SK-N-SH treated with all-trans-retinoic acid at 6 μM for 48 hours (cell line): ENCODE measurements at regions not wholly inside any gene's neighbourhood (a gene's known extent, or its start where the extent isn't known, plus 50 kb on each side); places are given as distances from the start of the nearest gene placed in this dataset.

Experiments used
- ATAC-seq: fragments of 200-7000 bp; cut with Tn5 transposase; 3 replicates; pipeline ENCODE4 v1.9.1; 2020; ENCODE audit warnings: mild to moderate bottlenecking, moderate library complexity
- ARNTL ChIP-seq: fragments of 450-650 bp; formaldehyde crosslinking; IDR thresholded peaks from 2 replicates; pipeline ENCODE4 v1.5.0; 2020; ENCODE audit warnings: low read depth, mild to moderate bottlenecking, moderate library complexity, borderline replicate concordance
- BACH2 ChIP-seq: fragments of 250-450 bp; sonication (Bioruptor Pico); IDR thresholded peaks from 2 replicates; pipeline ENCODE4 v1.9.0; 2021; ENCODE audit warnings: mild to moderate bottlenecking, borderline replicate concordance
- CREB5 ChIP-seq: fragments of 250-450 bp; sonication (Bioruptor Pico); IDR thresholded peaks from 2 replicates; pipeline ENCODE4 v1.5.1; 2020; ENCODE audit warnings: low read depth, mild to moderate bottlenecking, moderate library complexity
- CSDC2 ChIP-seq: fragments of 250-450 bp; sonication (Bioruptor Pico); IDR thresholded peaks from 2 replicates; pipeline ENCODE4 v1.5.0; 2020; ENCODE audit warnings: mild to moderate bottlenecking, moderate library complexity
- CSRNP3 ChIP-seq: fragments of 250-450 bp; sonication (Bioruptor Pico); IDR thresholded peaks from 2 replicates; pipeline ENCODE4 v1.5.1; 2021; ENCODE audit warnings: mild to moderate bottlenecking, moderate library complexity
- ESRRG ChIP-seq: fragments of 250-450 bp; sonication (Bioruptor Pico); IDR thresholded peaks from 2 replicates; pipeline ENCODE4 v1.6.1; 2021; ENCODE audit warnings: mild to moderate bottlenecking
- GLIS3 ChIP-seq: fragments of 250-450 bp; sonication (Bioruptor Pico); IDR thresholded peaks from 2 replicates; pipeline ENCODE4 v1.5.0; 2020; ENCODE audit warnings: mild to moderate bottlenecking, moderate library complexity
- ISL1 ChIP-seq: fragments of 250-450 bp; sonication (Bioruptor Pico); IDR thresholded peaks from 2 replicates; pipeline ENCODE4 v2.1.2; 2022; ENCODE audit warnings: mild to moderate bottlenecking, moderate library complexity
- OSR1 ChIP-seq: fragments of 250-450 bp; sonication (Bioruptor Pico); IDR thresholded peaks from 2 replicates; pipeline ENCODE4 v1.8.0; 2022; ENCODE audit warnings: moderate library complexity, mild to moderate bottlenecking, inconsistent platforms
- POU6F1 ChIP-seq: fragments of 250-450 bp; sonication (Bioruptor Pico); IDR thresholded peaks from 2 replicates; pipeline ENCODE4 v1.8.0; 2021; ENCODE audit warnings: low read depth, mild to moderate bottlenecking, moderate library complexity, borderline replicate concordance
- PPARA ChIP-seq: fragments of 250-450 bp; sonication (Bioruptor Pico); IDR thresholded peaks from 2 replicates; pipeline ENCODE4 v1.5.0; 2020; ENCODE audit warnings: mild to moderate bottlenecking, borderline replicate concordance
- RARB ChIP-seq: fragments of 250-450 bp; sonication (Bioruptor Pico); IDR thresholded peaks from 2 replicates; pipeline ENCODE4 v1.8.0; 2021; ENCODE audit warnings: mild to moderate bottlenecking, moderate library complexity
- SNAI2 ChIP-seq: fragments of 250-450 bp; sonication (Bioruptor Pico); IDR thresholded peaks from 2 replicates; pipeline ENCODE4 v1.5.0; 2020; ENCODE audit warnings: mild to moderate bottlenecking, moderate library complexity
- TCF4 ChIP-seq: fragments of 250-450 bp; sonication (Bioruptor Pico); IDR thresholded peaks from 2 replicates; pipeline ENCODE4 v1.8.0; 2021; ENCODE audit warnings: mild to moderate bottlenecking, moderate library complexity, borderline replicate concordance
- TOX ChIP-seq: fragments of 250-450 bp; sonication (Bioruptor Pico); IDR thresholded peaks from 2 replicates; pipeline ENCODE4 v1.8.0; 2021; ENCODE audit warnings: mild to moderate bottlenecking, moderate library complexity, borderline replicate concordance
- TSHZ2 ChIP-seq: fragments of 250-450 bp; sonication (Bioruptor Pico); IDR thresholded peaks from 2 replicates; pipeline ENCODE4 v1.5.0; 2020; ENCODE audit warnings: mild to moderate bottlenecking, moderate library complexity
- ZC3H10 ChIP-seq: fragments of 250-450 bp; sonication (Bioruptor Pico); IDR thresholded peaks from 2 replicates; pipeline ENCODE4 v1.5.1; 2021; ENCODE audit warnings: mild to moderate bottlenecking, moderate library complexity
- ZFP3 ChIP-seq: fragments of 250-450 bp; sonication (Bioruptor Pico); IDR thresholded peaks from 2 replicates; pipeline ENCODE4 v1.5.0; 2020; ENCODE audit warnings: mild to moderate bottlenecking, moderate library complexity
- ZFP30 ChIP-seq: fragments of 450-650 bp; formaldehyde crosslinking; IDR thresholded peaks from 2 replicates; pipeline ENCODE4 v1.5.0; 2022; ENCODE audit warnings: mild to moderate bottlenecking, moderate library complexity
- ZNF565 ChIP-seq: fragments of 450-650 bp; formaldehyde crosslinking; conservative IDR thresholded peaks from 2 replicates; pipeline ENCODE4 v1.5.0; 2020; ENCODE audit warnings: low read depth, mild to moderate bottlenecking, moderate library complexity
- ZNF70 ChIP-seq: fragments of 450-650 bp; formaldehyde crosslinking; IDR thresholded peaks from 2 replicates; pipeline ENCODE4 v1.5.0; 2020; ENCODE audit warnings: mild to moderate bottlenecking, moderate library complexity
- ZNF8 ChIP-seq: fragments of 450-650 bp; formaldehyde crosslinking; IDR thresholded peaks from 2 replicates; pipeline ENCODE4 v1.5.0; 2020; ENCODE audit warnings: mild to moderate bottlenecking, moderate library complexity

GRCh38 chr17:73750975-73751374 is 106.7 kb upstream of the SDK2 start:
- no peak for ATAC-seq
- no peak for TF ChIP-seq SNAI2 (CRISPR knock-in tag)
- no peak for TF ChIP-seq PPARA (CRISPR knock-in tag)

- TF ChIP-seq ESRRG, result no peak
- no peak for TF ChIP-seq ZNF70 (CRISPR knock-in tag)
- no peak for TF ChIP-seq ZFP3
- TF ChIP-seq CSRNP3 (CRISPR knock-in tag), result no peak
- no peak for TF ChIP-seq TCF4 (CRISPR knock-in tag)
- no peak for TF ChIP-seq GLIS3
- no peak for TF ChIP-seq CSDC2
- TF ChIP-seq ISL1 (CRISPR knock-in tag), result no peak
- TF ChIP-seq ZNF565 (CRISPR knock-in tag), result no peak
- TF ChIP-seq, all 23 proteins: peak for 0
- ATAC-seq, result no peak
These were observed 109.7 kb upstream of the SDK2 start for GRCh38 chr17:73753751-73754496.

- no peak for ATAC-seq
- TF ChIP-seq ESRRG, result no peak
- no peak for TF ChIP-seq ZNF8 (CRISPR knock-in tag)
- TF ChIP-seq GLIS3, result no peak
- no peak for TF ChIP-seq ZFP3
- no peak for TF ChIP-seq ZNF565 (CRISPR knock-in tag)
- no peak for TF ChIP-seq POU6F1
These were observed 110.7 kb upstream of the SDK2 start for GRCh38 chr17:73754886-73755400.

- TF ChIP-seq RARB (CRISPR knock-in tag) (no peak), ZFP30 (CRISPR knock-in tag) (no peak), ZNF565 (CRISPR knock-in tag) (no peak), CSDC2 (no peak), ZC3H10 (CRISPR knock-in tag) (no peak), ISL1 (CRISPR knock-in tag) (no peak)
- ATAC-seq, result no peak
These were observed 113.2 kb upstream of the SDK2 start for GRCh38 chr17:73757420-73757819.

GRCh38 chr17:73758245-73758644 is 114.0 kb upstream of the SDK2 start:
- ATAC-seq, result no peak
- TF ChIP-seq ZFP3, result no peak
- TF ChIP-seq POU6F1, result no peak
- no peak for TF ChIP-seq ESRRG
- TF ChIP-seq ZNF70 (CRISPR knock-in tag), result no peak
- TF ChIP-seq ZNF565 (CRISPR knock-in tag), result no peak
- TF ChIP-seq RARB (CRISPR knock-in tag), result no peak
- no peak for TF ChIP-seq ZC3H10 (CRISPR knock-in tag)
- TF ChIP-seq TSHZ2 (CRISPR knock-in tag), result no peak
- TF ChIP-seq BACH2 (CRISPR knock-in tag), result no peak
- no peak for TF ChIP-seq OSR1 (CRISPR knock-in tag)
- TF ChIP-seq CSRNP3 (CRISPR knock-in tag), result no peak
- no peak for TF ChIP-seq CSDC2
- TF ChIP-seq ZNF8 (CRISPR knock-in tag), result no peak
- no peak for TF ChIP-seq CREB5 (CRISPR knock-in tag)
- TF ChIP-seq TOX, result no peak
- no peak for TF ChIP-seq GLIS3
- TF ChIP-seq ARNTL, result no peak
- TF ChIP-seq SNAI2 (CRISPR knock-in tag), result no peak
- no peak for TF ChIP-seq TCF4 (CRISPR knock-in tag)
